Subcutaneous abdominal adipose tissue (tissue), 5 donors: ENCODE measurements at regions not wholly inside any gene's neighbourhood (a gene's known extent, or its start where the extent isn't known, plus 50 kb on each side); places are given as distances from the start of the nearest gene placed in this dataset.

ENCODE experiments used
- H3K27ac ChIP-seq: one replicate; pipeline ENCODE4 v1.7.0; 2013; ENCODE audit warnings: low read depth, mild to moderate bottlenecking, inconsistent platforms, low read length, moderate library complexity
- H3K27me3 ChIP-seq, 5 donors: one replicate each; pipeline ENCODE4 v1.7.0; 2013; ENCODE audit warnings: low read length in 5 of 5, inconsistent platforms in 1 of 5; ENCODE audit not compliant: control insufficient read depth in 5 of 5, insufficient read depth in 4 of 5
- H3K36me3 ChIP-seq, 5 donors: one replicate each; pipeline ENCODE4 v1.7.0; 2013; ENCODE audit warnings: low read length in 5 of 5; ENCODE audit not compliant: control insufficient read depth in 5 of 5, insufficient read depth in 5 of 5
- H3K4me1 ChIP-seq, 5 donors: one replicate each; pipeline ENCODE4 v1.7.0; 2013; ENCODE audit warnings: low read length in 5 of 5, mild to moderate bottlenecking in 3 of 5, moderate library complexity in 1 of 5; ENCODE audit not compliant: control insufficient read depth in 5 of 5, insufficient read depth in 5 of 5
- H3K4me3 ChIP-seq, 5 donors: one replicate each; pipeline ENCODE4 v1.7.0; 2013; ENCODE audit warnings: low read length in 5 of 5, low read depth in 1 of 5
- H3K9ac ChIP-seq, 5 donors: one replicate each; pipeline ENCODE4 v1.7.0; 2013; ENCODE audit warnings: low read length in 5 of 5, mild to moderate bottlenecking in 4 of 5, moderate library complexity in 3 of 5
- H3K9me3 ChIP-seq, 5 donors: one replicate each; pipeline ENCODE4 v1.7.0; 2013; ENCODE audit warnings: low read length in 5 of 5; ENCODE audit not compliant: control insufficient read depth in 5 of 5
- donor health status: healthy.
- donor health status: healthy.
- donor health status: healthy.
- donor health status: healthy.
- donor health status: healthy.

DNA sequence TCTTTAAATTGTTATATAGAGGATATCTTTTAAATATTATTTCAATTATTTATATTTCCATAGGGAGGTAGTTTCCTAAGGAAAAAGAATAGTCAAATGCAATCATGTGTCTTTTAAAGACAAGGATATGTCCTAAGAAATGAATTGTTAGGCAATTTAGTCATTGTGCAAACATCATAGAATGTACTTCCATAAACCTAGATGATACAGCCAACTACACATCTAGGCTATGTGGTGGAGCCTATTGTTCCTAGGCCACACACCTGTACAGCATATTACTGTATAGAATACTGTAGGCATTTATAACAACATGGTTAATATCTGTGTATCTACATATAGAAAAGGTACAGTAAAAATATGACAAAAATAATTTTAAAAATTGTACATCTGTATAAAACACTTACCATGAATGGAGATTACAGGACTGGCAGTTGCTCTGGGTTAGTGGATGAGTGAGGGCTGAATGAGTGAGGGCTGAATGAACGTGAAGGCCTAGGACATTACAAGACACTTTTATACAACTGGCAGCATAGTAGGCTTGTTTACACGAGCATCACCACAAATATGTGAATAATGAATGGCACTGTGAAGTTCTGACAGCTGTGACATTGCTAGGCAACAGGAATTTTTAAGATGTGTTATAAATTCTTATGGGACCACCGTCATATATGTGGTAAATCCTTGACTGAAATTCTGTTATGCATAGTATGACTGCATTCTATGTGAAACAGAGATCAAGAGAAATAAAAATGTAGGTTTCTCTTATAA, 1879.0 kb upstream of the RAG2 start:
- H3K9ac ChIP-seq, result no peak overlapping the region
- H3K4me3 ChIP-seq, result no peak overlapping the region
- no peak overlapping the region for H3K27ac ChIP-seq
- H3K27me3 ChIP-seq, result no peaks in the 10 kb centered on the region
- no peaks in the 10 kb centered on the region for H3K36me3 ChIP-seq
- no peaks in the 10 kb centered on the region for H3K9me3 ChIP-seq
- H3K4me1 ChIP-seq, result no peaks in the 10 kb centered on the region

DNA sequence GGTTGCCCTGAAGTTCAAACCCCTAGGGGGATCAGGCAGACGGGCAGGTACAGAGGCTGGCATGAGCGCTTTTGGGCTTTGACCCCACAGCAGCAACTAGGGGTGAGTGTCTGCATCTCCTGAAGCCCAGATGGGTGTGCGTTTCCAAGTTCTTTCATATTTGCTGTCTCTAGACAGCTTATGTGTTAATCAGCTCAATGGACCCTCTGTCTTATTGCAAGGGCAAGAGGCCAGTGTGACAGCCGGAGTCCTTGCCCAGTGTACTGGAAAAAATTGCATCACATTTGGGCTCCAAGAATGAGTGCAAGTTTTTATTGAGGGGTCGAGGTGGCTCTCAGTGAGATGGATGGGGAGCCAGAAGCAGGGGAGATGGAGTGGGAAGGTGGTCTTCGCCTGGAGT, 1863.7 kb upstream of the RAG2 start:
- no peak overlapping the region for H3K27ac ChIP-seq
- H3K4me1 ChIP-seq, result peaks cover 0 to 12% (median 8%) of the 10 kb centered on the region in 5 donors
- no peak overlapping the region for H3K4me3 ChIP-seq
- no peaks in the 10 kb centered on the region for H3K9me3 ChIP-seq
- no peak overlapping the region for H3K9ac ChIP-seq
- H3K36me3 ChIP-seq, result no peaks in the 10 kb centered on the region
- no peaks in the 10 kb centered on the region for H3K27me3 ChIP-seq

DNA sequence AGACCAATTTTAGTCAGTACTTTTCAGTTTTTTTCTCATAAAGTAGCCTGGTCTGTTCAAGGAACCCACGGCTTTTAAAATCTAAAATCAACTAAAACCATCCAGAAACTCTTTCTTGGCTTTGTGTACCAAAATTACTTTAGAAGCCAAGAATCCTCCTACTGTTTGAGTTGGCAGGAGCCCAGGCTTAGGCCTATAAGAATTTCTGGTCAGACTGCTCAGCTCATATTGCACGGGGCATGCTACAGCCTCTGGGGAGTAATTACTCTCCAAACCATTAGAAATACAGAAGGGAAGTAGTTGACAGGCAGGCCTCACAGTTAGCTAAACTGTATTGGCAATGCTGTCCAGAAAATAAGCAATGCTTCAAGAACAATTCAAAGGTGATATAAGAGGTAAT, 1862.9 kb upstream of the RAG2 start:
- Histone ChIP-seq H3K27ac (no peak overlapping the region), H3K9ac (no peak overlapping the region)

DNA sequence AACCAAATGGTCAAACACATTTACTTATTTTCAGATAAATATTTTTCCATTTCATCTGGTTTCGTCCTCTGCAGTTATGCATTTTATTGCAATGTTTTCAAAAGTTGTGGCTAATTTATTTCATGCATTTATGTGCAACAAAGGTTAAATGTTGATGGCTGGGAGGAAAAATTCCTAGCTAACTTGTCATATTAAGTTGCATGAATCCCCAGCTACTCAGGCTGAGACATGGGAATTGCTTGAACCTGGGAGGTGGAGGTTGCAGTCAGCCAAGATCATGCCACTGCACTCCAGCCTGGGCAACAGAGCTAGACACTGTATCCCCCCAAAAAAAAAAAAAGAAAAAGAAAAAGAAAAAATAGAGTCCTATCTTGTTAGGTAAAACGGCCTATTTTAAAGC, 1862.4 kb upstream of the RAG2 start:
- Histone ChIP-seq H3K9ac (no peak overlapping the region), H3K9me3 (no peaks in the 10 kb centered on the region), H3K4me1 (peaks cover 0 to 12% (median 8%) of the 10 kb centered on the region in 5 donors), H3K27ac (no peak overlapping the region), H3K36me3 (no peaks in the 10 kb centered on the region), H3K4me3 (no peak overlapping the region), H3K27me3 (no peaks in the 10 kb centered on the region)

More for the DNA sequence above, 1862.9 kb upstream of the RAG2 start:
- Histone ChIP-seq H3K9me3 (no peaks in the 10 kb centered on the region), H3K4me1 (peaks cover 0 to 12% (median 8%) of the 10 kb centered on the region in 5 donors), H3K36me3 (no peaks in the 10 kb centered on the region), H3K4me3 (no peak overlapping the region), H3K27me3 (no peaks in the 10 kb centered on the region)

DNA sequence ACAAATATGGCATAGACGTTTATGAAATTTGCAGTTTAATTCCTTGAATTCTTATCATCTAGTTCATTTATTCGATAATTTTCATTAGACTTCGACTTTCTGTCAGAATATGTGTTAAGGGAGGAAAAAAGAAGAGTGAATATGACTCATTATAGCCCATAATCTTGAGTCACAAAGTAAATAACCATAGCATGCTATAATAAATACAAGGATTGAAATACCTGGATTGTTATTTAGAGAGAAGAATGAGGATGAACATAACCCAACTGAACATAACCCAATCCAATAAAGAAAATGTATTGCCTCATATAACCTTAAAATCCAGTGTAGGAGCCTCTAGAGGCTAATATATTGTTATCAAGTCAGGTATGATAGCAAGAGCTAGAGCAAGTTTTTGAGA, 1858.3 kb upstream of the RAG2 start:
- Histone ChIP-seq H3K4me1 (peaks cover 0 to 8% (median 5%) of the 10 kb centered on the region in 5 donors), H3K9ac (no peak overlapping the region)

DNA sequence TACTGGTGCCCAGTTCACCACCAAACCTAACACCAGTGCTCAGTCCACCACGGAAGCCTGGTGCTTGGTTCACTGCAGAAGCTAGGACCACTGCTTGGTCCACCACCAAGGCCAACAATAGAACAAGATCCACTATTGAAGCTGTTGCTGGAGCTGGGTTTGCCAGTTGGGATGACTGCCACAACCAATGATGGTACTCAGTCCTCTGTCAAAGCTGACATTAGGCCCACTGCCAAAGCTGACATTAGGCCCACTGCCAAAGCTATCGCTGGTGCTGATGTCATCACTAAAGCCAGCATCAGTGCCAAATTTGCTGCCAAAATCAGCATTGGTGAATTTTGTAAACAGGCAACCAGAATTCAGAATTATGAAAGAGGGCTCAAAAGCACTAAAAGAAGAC, 1850.2 kb upstream of the RAG2 start:
- Histone ChIP-seq H3K4me1 (no peaks in the 10 kb centered on the region), H3K4me3 (no peak overlapping the region), H3K9me3 (peaks cover 0 to 4% (median 0%) of the 10 kb centered on the region in 5 donors), H3K27me3 (no peaks in the 10 kb centered on the region), H3K36me3 (no peaks in the 10 kb centered on the region), H3K27ac (no peak overlapping the region), H3K9ac (no peak overlapping the region)

More for the DNA sequence above, 1858.3 kb upstream of the RAG2 start:
- Histone ChIP-seq H3K27ac (no peak overlapping the region), H3K9me3 (no peaks in the 10 kb centered on the region), H3K4me3 (no peak overlapping the region), H3K27me3 (no peaks in the 10 kb centered on the region), H3K36me3 (no peaks in the 10 kb centered on the region)

DNA sequence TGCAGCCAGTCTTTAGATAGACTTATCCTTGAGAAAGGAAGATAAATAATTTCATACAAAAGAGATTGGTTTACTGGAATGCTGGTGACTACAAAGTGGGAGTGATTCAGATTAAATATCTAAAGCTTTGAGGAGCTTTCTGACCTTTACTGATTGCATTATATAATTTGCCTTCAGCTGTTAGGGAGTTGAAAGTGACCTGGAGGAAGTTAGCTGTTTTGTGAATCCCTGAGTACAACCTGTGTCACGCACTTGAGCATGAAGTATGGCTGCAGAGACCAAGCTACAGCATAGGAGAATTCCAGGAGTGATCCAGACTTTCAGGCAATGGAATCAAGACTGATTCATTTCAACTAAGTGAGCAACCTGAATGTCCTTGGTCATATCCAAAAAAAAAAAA, 1848.3 kb upstream of the RAG2 start:
- Histone ChIP-seq H3K27me3 (no peaks in the 10 kb centered on the region), H3K36me3 (no peaks in the 10 kb centered on the region), H3K27ac (no peak overlapping the region), H3K9me3 (peaks cover 0 to 4% (median 0%) of the 10 kb centered on the region in 5 donors), H3K4me3 (no peak overlapping the region), H3K4me1 (no peaks in the 10 kb centered on the region), H3K9ac (no peak overlapping the region)

DNA sequence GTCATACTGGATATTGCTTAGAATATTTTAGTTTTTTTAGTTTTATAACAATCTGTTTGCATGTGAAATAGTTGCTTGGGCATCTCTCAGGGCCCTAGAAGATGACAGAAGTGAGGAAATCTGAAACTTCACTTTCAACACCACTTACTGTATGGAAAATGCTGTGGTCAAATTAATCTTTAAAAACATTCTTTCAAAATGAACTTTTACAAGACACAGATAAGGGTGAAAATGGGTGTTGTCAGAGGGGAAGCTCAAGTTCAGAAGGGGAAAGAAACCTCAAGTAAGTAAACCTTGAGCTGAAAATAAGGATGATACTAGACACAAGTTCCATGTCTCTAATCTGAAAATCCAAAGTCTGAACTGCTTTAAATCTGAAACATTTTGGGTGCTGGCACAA, 1840.1 kb upstream of the RAG2 start:
- no peak overlapping the region for H3K27ac ChIP-seq
- H3K36me3 ChIP-seq, result no peaks in the 10 kb centered on the region
- peaks cover 0 to 3% (median 0%) of the 10 kb centered on the region in 5 donors for H3K9me3 ChIP-seq
- H3K4me3 ChIP-seq, result no peak overlapping the region
- no peak overlapping the region for H3K9ac ChIP-seq
- H3K4me1 ChIP-seq, result no peaks in the 10 kb centered on the region
- no peaks in the 10 kb centered on the region for H3K27me3 ChIP-seq

DNA sequence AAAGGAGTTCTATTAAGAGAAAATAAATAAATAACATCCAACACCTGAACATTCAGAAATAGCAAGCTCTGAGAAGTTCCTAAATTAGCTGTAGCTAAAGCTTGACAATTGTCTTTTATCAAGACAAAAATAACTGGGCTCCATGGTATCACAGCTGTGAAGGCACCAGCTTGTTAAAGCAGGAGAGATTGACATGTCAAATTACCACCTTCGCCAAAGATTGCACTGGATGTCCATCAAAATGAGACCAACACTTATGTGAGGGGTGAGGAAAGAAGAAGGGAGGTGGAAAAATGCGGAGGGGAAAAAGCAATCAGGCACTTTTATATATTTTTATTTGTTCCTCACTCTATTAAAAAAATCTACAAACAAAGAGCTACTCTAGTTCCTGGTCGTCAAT, 1827.5 kb upstream of the RAG2 start:
- Histone ChIP-seq H3K9me3 (no peaks in the 10 kb centered on the region), H3K4me1 (no peaks in the 10 kb centered on the region), H3K9ac (no peak overlapping the region), H3K27ac (no peak overlapping the region), H3K36me3 (no peaks in the 10 kb centered on the region), H3K27me3 (no peaks in the 10 kb centered on the region), H3K4me3 (no peak overlapping the region)

DNA sequence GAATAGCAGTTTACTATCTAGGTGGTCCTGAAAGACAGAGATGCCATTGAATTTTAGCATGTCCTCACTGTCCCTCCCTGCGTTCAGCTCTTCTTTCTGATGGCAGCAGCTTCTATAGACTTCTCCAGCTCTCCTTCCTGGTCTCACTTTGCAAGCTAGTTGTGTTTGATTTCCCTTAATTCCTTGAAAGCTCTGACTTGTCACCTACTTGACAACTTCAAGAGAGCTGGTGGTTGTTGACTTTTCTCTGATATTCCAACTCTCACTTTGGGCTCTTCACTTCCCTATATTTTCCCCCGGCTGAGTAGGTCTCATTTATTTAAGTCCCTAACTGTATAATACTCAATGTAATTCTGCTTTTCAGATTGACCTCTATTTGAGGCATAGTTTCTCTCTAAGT, 1825.0 kb upstream of the RAG2 start:
- H3K36me3 ChIP-seq, result no peaks in the 10 kb centered on the region

More for the DNA sequence above, 1825.0 kb upstream of the RAG2 start:
- Histone ChIP-seq H3K27ac (no peak overlapping the region), H3K4me3 (no peak overlapping the region), H3K4me1 (no peaks in the 10 kb centered on the region), H3K9ac (no peak overlapping the region), H3K9me3 (no peaks in the 10 kb centered on the region), H3K27me3 (no peaks in the 10 kb centered on the region)
